Prostate gland (tissue), 2 donors: ENCODE measurements at regions not wholly inside any gene's neighbourhood (a gene's known extent, or its start where the extent isn't known, plus 50 kb on each side); places are given as distances from the start of the nearest gene placed in this dataset.

Experiments
- DNase-seq: peaks from one replicate; pipeline ENCODE4 v3.0.0-alpha.2; 2019; ENCODE audit warnings: low spot score
- H3K27ac ChIP-seq, 2 donors: fragments of 200-600 bp; sonication (generic); 2 replicates each; pipeline ENCODE4 v1.5.1; 2017 to 2019
- H3K27me3 ChIP-seq: fragments of 200-600 bp; sonication (generic); replicated peaks from 2 replicates; pipeline ENCODE4 v1.5.1; 2019; ENCODE audit not compliant: insufficient read depth
- H3K36me3 ChIP-seq, 2 donors: fragments of 200-600 bp; sonication (generic); 1 replicate in 1 of 2; 2 replicates in 1 of 2; pipeline versions ENCODE4 v1.5.1 to v1.8.1; 2017 to 2019
- H3K4me1 ChIP-seq: fragments of 200-600 bp; sonication (generic); replicated peaks from 2 replicates; pipeline ENCODE4 v1.5.1; 2019
- H3K4me3 ChIP-seq, 2 donors: fragments of 200-600 bp; sonication (generic); 2 replicates each; pipeline ENCODE4 v1.5.1; 2017 to 2019
- H3K9me3 ChIP-seq: fragments of 200-600 bp; sonication (generic); 2 replicates; pipeline ENCODE4 v1.5.1; 2017
- CTCF ChIP-seq, 4 experiments: fragments of 200-600 bp in 2 of 4; fragments of 450-650 bp in 2 of 4; sonication (generic) in 2 of 4; IDR thresholded peaks; 1 replicate in 3 of 4; 2 replicates in 1 of 4; pipeline ENCODE4 v1.5.1; 2016 to 2019; ENCODE audit warnings: antibody characterized with exemption in 4 of 4, mild to moderate bottlenecking in 2 of 4, moderate library complexity in 2 of 4
- POLR2A ChIP-seq: fragments of 450-650 bp; IDR thresholded peaks from one replicate; pipeline ENCODE4 v1.6.1; 2016; ENCODE audit warnings: antibody characterized with exemption, mild to moderate bottlenecking
- POLR2AphosphoS5 ChIP-seq: sonication (generic); formaldehyde crosslinking; IDR thresholded peaks from one replicate; pipeline ENCODE4 v1.6.1; 2017; ENCODE audit warnings: antibody characterized with exemption
- WGBS: methylation state at CpG from one replicate; pipeline ENCODE4 v1.1.5; 2018; 5-methylcytosine and 5-hydroxymethylcytosine counted together
- intact Hi-C: fragments of 100-400 bp; cut with DNase I; formaldehyde crosslinking; loops from one replicate; pipeline ENCODE4 v1.14.2; 2022

- no peak for DNase-seq
- intact Hi-C loops = no loop called here
- WGBS = 84% methylated on average over 2 of the region's 2 CpGs
- H3K36me3 ChIP-seq = no peaks in the 10 kb centered on the region
- H3K4me1 ChIP-seq = no peaks in the 10 kb centered on the region
- no peaks in the 10 kb centered on the region for H3K27me3 ChIP-seq
- no peak overlapping the region for H3K4me3 ChIP-seq
- TF ChIP-seq POLR2A = no peak
- TF ChIP-seq POLR2AphosphoS5 = no peak
- no peak for TF ChIP-seq CTCF (IDR thresholded peaks at IDR 0.05)
- no peaks in the 10 kb centered on the region for H3K9me3 ChIP-seq
- no peak overlapping the region for H3K27ac ChIP-seq
Measured at GRCh38 chr9:78865737-78866136, 568.8 kb downstream of the PSAT1 start.

DNA sequence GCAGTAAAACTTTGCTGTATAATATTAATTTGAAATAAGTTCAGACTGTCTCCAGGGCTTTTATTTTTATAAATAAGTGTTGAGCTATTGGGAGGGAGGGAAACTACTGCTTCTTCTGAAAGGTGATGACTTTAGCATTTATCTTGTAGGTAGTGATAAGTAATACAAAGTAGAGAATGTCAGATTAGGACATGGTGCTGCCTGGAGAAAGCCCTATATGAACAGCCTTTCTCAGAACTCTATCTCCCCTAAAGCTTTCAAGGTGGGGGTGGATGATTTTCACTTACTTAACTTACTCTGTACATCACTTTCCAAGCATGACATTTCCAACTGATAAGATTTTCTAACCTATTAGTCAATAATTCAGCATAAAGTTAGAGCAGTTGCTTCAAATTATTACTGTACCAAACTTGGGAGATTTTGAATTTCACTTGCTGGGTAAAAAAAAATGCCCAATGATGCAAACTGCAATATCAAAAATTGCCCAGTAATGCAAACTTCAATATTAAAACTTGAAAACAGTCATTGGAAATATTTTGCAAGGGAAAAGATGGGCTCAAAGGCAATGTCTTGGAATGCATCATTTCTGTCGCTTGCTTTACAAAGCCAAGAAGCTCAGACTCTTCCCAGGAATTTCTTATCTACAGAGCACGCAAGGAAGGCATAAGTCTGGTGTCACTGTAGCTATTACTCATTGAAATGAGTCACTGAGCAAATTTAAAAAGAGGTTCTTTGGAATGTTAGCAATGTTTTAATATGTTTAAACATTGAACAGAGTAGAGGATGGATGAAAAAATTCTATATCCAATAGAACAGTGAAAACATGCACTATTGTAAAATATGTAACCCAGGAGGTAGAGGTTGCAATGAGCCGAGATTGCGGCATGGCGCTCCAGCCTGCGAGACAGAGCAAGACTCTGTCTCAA, 569.5 kb downstream of the PSAT1 start:
- WGBS = 53% methylated on average over 6 of the region's 6 CpGs
- intact Hi-C loops = no loop called here
- no peaks in the 10 kb centered on the region for H3K36me3 ChIP-seq

GRCh38 chr9:78871086-78871451, 574.1 kb downstream of the PSAT1 start:
- TF ChIP-seq CTCF (IDR thresholded peaks at IDR 0.05) (no peak), POLR2AphosphoS5 (no peak), POLR2A (no peak)
- H3K9me3 ChIP-seq = no peaks in the 10 kb centered on the region
- no peak overlapping the region for H3K27ac ChIP-seq
- H3K4me3 ChIP-seq = no peak overlapping the region
- H3K4me1 ChIP-seq = no peaks in the 10 kb centered on the region
- intact Hi-C loops = no loop called here
- no peak for DNase-seq
- no peaks in the 10 kb centered on the region for H3K27me3 ChIP-seq
- H3K36me3 ChIP-seq = no peaks in the 10 kb centered on the region

More for the DNA sequence above, 569.5 kb downstream of the PSAT1 start:
- Histone ChIP-seq H3K9me3 (no peaks in the 10 kb centered on the region), H3K4me3 (no peak overlapping the region), H3K4me1 (no peaks in the 10 kb centered on the region), H3K27ac (no peak overlapping the region), H3K27me3 (no peaks in the 10 kb centered on the region)
- no peak for DNase-seq
- no peak for TF ChIP-seq POLR2A
- no peak for TF ChIP-seq CTCF (IDR thresholded peaks at IDR 0.05)
- TF ChIP-seq POLR2AphosphoS5 = no peak

DNA sequence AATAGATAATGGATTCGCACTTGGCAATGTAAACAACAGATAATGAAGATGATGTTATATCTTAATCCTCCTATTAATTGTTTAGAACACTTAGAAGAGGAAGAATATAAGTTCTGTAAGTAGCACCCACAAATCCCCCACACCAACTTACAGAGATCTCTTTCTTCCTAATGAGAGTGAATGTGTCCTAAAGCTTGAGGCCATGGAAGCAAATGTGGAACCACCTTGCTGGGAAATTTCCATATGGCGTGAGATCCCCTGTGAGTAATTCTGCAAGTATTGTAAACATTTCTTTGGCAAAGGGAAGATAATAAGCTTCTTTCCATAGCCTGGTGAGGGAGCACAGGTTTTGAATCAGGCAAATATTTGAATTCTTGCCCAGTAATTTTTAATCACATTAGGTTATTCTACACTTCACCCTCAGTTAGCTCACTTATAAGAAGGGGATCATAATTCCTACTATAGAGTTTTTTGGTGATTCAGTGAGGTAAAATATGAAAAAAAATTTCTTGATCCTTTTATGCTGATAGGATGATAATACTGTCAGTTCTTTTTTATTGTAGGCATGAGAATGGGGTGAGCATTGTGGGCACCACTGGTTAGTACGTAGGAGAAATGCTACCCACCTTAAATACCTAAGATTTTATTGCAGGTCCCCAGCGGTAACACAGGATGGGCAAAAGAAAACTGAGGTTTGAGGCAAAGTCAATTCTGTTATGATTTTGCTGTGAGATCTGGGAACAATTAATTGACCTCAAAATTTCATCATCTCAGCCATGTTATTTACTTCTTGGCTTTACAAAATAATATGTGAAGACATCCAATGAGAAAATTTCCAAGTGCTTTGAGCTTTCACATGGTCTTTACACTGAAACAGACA, 574.8 kb downstream of the PSAT1 start:
- DNase-seq = no peak
- Histone ChIP-seq H3K4me1 (no peaks in the 10 kb centered on the region), H3K9me3 (no peaks in the 10 kb centered on the region), H3K27me3 (no peaks in the 10 kb centered on the region), H3K4me3 (no peak overlapping the region), H3K36me3 (no peaks in the 10 kb centered on the region), H3K27ac (no peak overlapping the region)
- intact Hi-C loops = no loop called here
- TF ChIP-seq POLR2A (no peak), CTCF (IDR thresholded peaks at IDR 0.05) (no peak), POLR2AphosphoS5 (no peak)
- 60% methylated on average over 4 of the region's 4 CpGs for WGBS
